Prostate gland (tissue), 2 donors: ENCODE measurements at regions not wholly inside any gene's neighbourhood (a gene's known extent, or its start where the extent isn't known, plus 50 kb on each side); places are given as distances from the start of the nearest gene placed in this dataset.

Experiments
- DNase-seq: peaks from one replicate; pipeline ENCODE4 v3.0.0-alpha.2; 2019; ENCODE audit warnings: low spot score
- H3K27ac ChIP-seq, 2 donors: fragments of 200-600 bp; sonication (generic); 2 replicates each; pipeline ENCODE4 v1.5.1; 2017 to 2019
- H3K27me3 ChIP-seq: fragments of 200-600 bp; sonication (generic); replicated peaks from 2 replicates; pipeline ENCODE4 v1.5.1; 2019; ENCODE audit not compliant: insufficient read depth
- H3K36me3 ChIP-seq, 2 donors: fragments of 200-600 bp; sonication (generic); 1 replicate in 1 of 2; 2 replicates in 1 of 2; pipeline versions ENCODE4 v1.5.1 to v1.8.1; 2017 to 2019
- H3K4me1 ChIP-seq: fragments of 200-600 bp; sonication (generic); replicated peaks from 2 replicates; pipeline ENCODE4 v1.5.1; 2019
- H3K4me3 ChIP-seq, 2 donors: fragments of 200-600 bp; sonication (generic); 2 replicates each; pipeline ENCODE4 v1.5.1; 2017 to 2019
- H3K9me3 ChIP-seq: fragments of 200-600 bp; sonication (generic); 2 replicates; pipeline ENCODE4 v1.5.1; 2017
- CTCF ChIP-seq, 4 experiments: fragments of 200-600 bp in 2 of 4; fragments of 450-650 bp in 2 of 4; sonication (generic) in 2 of 4; IDR thresholded peaks; 1 replicate in 3 of 4; 2 replicates in 1 of 4; pipeline ENCODE4 v1.5.1; 2016 to 2019; ENCODE audit warnings: antibody characterized with exemption in 4 of 4, mild to moderate bottlenecking in 2 of 4, moderate library complexity in 2 of 4
- POLR2A ChIP-seq: fragments of 450-650 bp; IDR thresholded peaks from one replicate; pipeline ENCODE4 v1.6.1; 2016; ENCODE audit warnings: antibody characterized with exemption, mild to moderate bottlenecking
- POLR2AphosphoS5 ChIP-seq: sonication (generic); formaldehyde crosslinking; IDR thresholded peaks from one replicate; pipeline ENCODE4 v1.6.1; 2017; ENCODE audit warnings: antibody characterized with exemption
- WGBS: methylation state at CpG from one replicate; pipeline ENCODE4 v1.1.5; 2018; 5-methylcytosine and 5-hydroxymethylcytosine counted together
- intact Hi-C: fragments of 100-400 bp; cut with DNase I; formaldehyde crosslinking; loops from one replicate; pipeline ENCODE4 v1.14.2; 2022

DNA sequence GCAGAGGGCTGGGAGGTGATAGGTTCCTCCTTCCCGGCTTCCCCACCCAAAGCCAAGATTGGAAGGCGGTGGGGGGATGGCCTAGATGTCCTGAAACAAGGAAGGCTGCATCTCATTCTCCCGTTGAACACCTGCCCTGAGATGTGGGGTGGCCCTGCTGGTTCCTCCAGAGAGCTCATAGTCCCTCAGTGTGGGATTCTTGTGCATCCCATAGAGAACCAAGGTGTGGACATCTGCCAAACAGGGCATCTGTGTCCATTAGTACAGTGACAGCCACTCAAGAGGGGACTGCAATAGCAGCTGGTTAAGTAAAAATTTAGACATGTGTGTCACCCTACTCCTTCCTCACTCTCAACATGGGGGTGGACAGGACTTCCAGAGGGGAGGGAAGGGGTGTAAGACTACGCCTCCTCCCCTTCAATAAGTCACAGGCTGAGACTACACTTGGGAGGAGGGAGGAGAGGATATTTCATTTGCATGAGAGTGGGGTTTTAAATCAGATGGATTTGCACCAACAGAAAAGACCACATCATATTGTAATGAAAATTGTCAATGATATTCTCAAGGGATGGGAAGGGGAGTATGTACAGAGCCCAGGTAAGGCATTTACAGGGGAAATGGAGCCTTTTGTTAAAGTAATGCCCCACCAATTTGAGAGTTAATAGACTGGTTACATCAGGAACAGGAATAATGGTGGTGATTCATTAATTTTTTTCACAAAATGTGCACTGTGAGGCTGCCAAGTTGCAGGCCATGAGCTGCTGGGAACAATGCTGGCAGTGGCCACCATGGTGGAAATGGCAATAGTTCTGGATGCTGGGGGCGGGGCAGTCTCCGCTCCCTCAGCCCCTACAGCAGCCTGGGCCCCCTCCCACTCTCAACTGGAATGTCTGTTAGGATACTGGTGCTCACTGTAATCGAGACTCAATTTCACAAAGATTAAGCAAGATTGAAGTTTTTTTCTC lies 80.6 kb downstream of the TEX51 start:
- WGBS: 82% methylated on average over 7 of the region's 7 CpGs

GRCh38 chr2:126981476-126981875 lies 82.8 kb downstream of the TEX51 start:
- DNase-seq: no peak
- Histone ChIP-seq H3K9me3 (no peaks in the 10 kb centered on the region), H3K36me3 (no peaks in the 10 kb centered on the region), H3K27me3 (no peaks in the 10 kb centered on the region), H3K4me1 (no peaks in the 10 kb centered on the region), H3K27ac (no peak overlapping the region), H3K4me3 (no peak overlapping the region)
- 41% methylated on average over 6 of the region's 6 CpGs for WGBS
- TF ChIP-seq POLR2A (no peak), POLR2AphosphoS5 (no peak), CTCF (IDR thresholded peaks at IDR 0.05) (no peak)
- intact Hi-C loops: no loop called here

More for the DNA sequence above, 80.6 kb downstream of the TEX51 start:
- H3K27me3 ChIP-seq: no peaks in the 10 kb centered on the region
- H3K9me3 ChIP-seq: no peaks in the 10 kb centered on the region
- no peak for TF ChIP-seq POLR2AphosphoS5
- no peak for TF ChIP-seq CTCF (IDR thresholded peaks at IDR 0.05)
- TF ChIP-seq POLR2A: no peak
- intact Hi-C loops: no loop called here
- no peak overlapping the region for H3K27ac ChIP-seq
- no peak for DNase-seq
- H3K36me3 ChIP-seq: no peaks in the 10 kb centered on the region
- no peak overlapping the region for H3K4me3 ChIP-seq
- no peaks in the 10 kb centered on the region for H3K4me1 ChIP-seq

DNA sequence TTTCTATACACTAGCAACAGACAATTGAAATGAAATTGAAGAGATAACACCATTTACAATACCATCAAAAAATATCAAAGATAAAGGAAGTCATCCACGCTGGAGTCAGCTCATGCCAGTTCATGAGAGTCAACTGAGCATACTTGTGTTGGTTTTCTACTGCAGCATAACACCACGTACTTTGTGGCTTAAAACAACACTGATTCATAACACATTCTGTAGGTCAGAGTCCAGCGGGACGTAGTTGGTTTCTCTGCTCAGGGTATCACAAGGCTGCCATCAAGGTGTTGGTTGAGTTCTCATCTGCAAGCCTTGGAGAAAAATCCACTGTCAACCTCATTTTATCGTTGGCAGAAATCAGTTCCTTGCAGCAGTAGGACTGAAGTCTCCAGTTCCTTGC lies 84.2 kb downstream of the TEX51 start:
- no peak for DNase-seq
- H3K36me3 ChIP-seq: no peaks in the 10 kb centered on the region
- H3K27me3 ChIP-seq: no peaks in the 10 kb centered on the region
- no peaks in the 10 kb centered on the region for H3K9me3 ChIP-seq
- intact Hi-C loops: no loop called here
- no peak overlapping the region for H3K27ac ChIP-seq
- H3K4me3 ChIP-seq: no peak overlapping the region
- TF ChIP-seq POLR2A (no peak), POLR2AphosphoS5 (no peak), CTCF (IDR thresholded peaks at IDR 0.05) (no peak)
- no peaks in the 10 kb centered on the region for H3K4me1 ChIP-seq
- 94% methylated on average over 5 of the region's 5 CpGs for WGBS

- no peak for DNase-seq
- Histone ChIP-seq H3K27ac (no peak overlapping the region), H3K27me3 (peaks cover 5% of the 10 kb centered on the region), H3K4me1 (no peaks in the 10 kb centered on the region), H3K36me3 (no peaks in the 10 kb centered on the region), H3K9me3 (no peaks in the 10 kb centered on the region), H3K4me3 (no peak overlapping the region)
- WGBS: 37% methylated on average over 6 of the region's 6 CpGs
- TF ChIP-seq POLR2A (no peak), POLR2AphosphoS5 (no peak), CTCF (IDR thresholded peaks at IDR 0.05) (no peak)
- intact Hi-C loops: no loop called here
Observed at GRCh38 chr2:126986631-126987187, 88.0 kb downstream of the TEX51 start.
